ENCODE measurements at regions not wholly inside any gene's neighbourhood (a gene's known extent, or its start where the extent isn't known, plus 50 kb on each side); places are given as distances from the start of the nearest gene placed in this dataset.

- intact Hi-C loops (cut with micrococcal nuclease) = loop anchor here (1.0 to 2.0 kb wide), 3 partner anchors 100 to 481 kb away; no protein-coding TSS in a partner anchor
- Mint-ChIP-seq H3K36me3 (ENCODE audit: insufficient read depth, unreplicated experiment) (no peaks in the 10 kb centered on the region), H3K27me3 (ENCODE audit: insufficient read depth, unreplicated experiment) (no peaks in the 10 kb centered on the region), H3K27ac (ENCODE audit: low read depth, unreplicated experiment) (no peak overlapping the region), H3K4me3 (ENCODE audit: unreplicated experiment) (peak overlapping the region; percentile 80), H3K9me3 (ENCODE audit: unreplicated experiment) (no peaks in the 10 kb centered on the region), H3K4me1 (ENCODE audit: insufficient read depth, unreplicated experiment) (peaks cover 4% of the 10 kb centered on the region)
- BruUV-seq (replicated peaks) = no TSS peak
- ChIA-PET POLR2A (interaction anchor here (0.6 to 7.2 kb wide), 12 partner anchors 18 to 977 kb away, joined by 3 to 90 read pairs (median 4); partner anchors contain the start of genes C5orf34, SELENOP and ZNF131), CTCF (interaction anchor here (0.5 to 10.4 kb wide), 52 partner anchors 11 to 1053 kb away, joined by 3 to 139 read pairs (median 3); partner anchors contain the start of gene ZNF131)
- TF ChIP-seq CTCF (IDR thresholded peaks at IDR 0.05; ENCODE audit: unreplicated experiment) = peak; percentile 82
- DNase-seq (ENCODE audit: unreplicated experiment) = peak; percentile 92
These were observed 97.1 kb upstream of the SELENOP start for GRCh38 chr5:42908509-42909488.

- intact Hi-C loops (cut with micrococcal nuclease) = loop anchor here (2.0 kb wide), 1 partner anchor 101 kb away; no protein-coding TSS in a partner anchor
These were observed 96.4 kb upstream of the SELENOP start for GRCh38 chr5:42908086-42908485.

GRCh38 chr5:42905827-42906226 is 94.1 kb upstream of the SELENOP start:
- no peak overlapping the region for H3K27ac Mint-ChIP-seq (ENCODE audit: low read depth, unreplicated experiment)
- TF ChIP-seq CTCF (IDR thresholded peaks at IDR 0.05; ENCODE audit: unreplicated experiment) = no peak
- BruUV-seq (replicated peaks) = no TSS peak
- H3K27me3 Mint-ChIP-seq (ENCODE audit: insufficient read depth, unreplicated experiment) = no peaks in the 10 kb centered on the region
- ChIA-PET POLR2A (no interaction called here), CTCF (interaction anchor here (0.6 to 10.4 kb wide), 2 partner anchors 201 to 483 kb away, joined by 4 to 139 read pairs; no protein-coding TSS in a partner anchor)
- intact Hi-C loops (cut with micrococcal nuclease) = no loop called here
- H3K36me3 Mint-ChIP-seq (ENCODE audit: insufficient read depth, unreplicated experiment) = no peaks in the 10 kb centered on the region
- no peaks in the 10 kb centered on the region for H3K9me3 Mint-ChIP-seq (ENCODE audit: unreplicated experiment)
- no peaks in the 10 kb centered on the region for H3K4me1 Mint-ChIP-seq (ENCODE audit: insufficient read depth, unreplicated experiment)
- no peak for DNase-seq (ENCODE audit: unreplicated experiment)
- H3K4me3 Mint-ChIP-seq (ENCODE audit: unreplicated experiment) = no peak overlapping the region

More at GRCh38 chr5:42908086-42908485, 96.4 kb upstream of the SELENOP start:
- H3K36me3 Mint-ChIP-seq (ENCODE audit: insufficient read depth, unreplicated experiment) = no peaks in the 10 kb centered on the region
- H3K9me3 Mint-ChIP-seq (ENCODE audit: unreplicated experiment) = no peaks in the 10 kb centered on the region
- CTCF ChIA-PET = interaction anchor here (0.5 to 10.4 kb wide), 15 partner anchors 11 to 208 kb away, joined by 3 to 139 read pairs (median 5); no protein-coding TSS in a partner anchor
- H3K27ac Mint-ChIP-seq (ENCODE audit: low read depth, unreplicated experiment) = no peak overlapping the region
- BruUV-seq (replicated peaks) = no TSS peak
- POLR2A ChIA-PET = interaction anchor here (0.6 to 7.2 kb wide), 6 partner anchors 78 to 213 kb away, joined by 3 to 90 read pairs (median 6); partner anchors contain the start of genes SELENOP and ZNF131
- H3K4me3 Mint-ChIP-seq (ENCODE audit: unreplicated experiment) = peak overlapping the region; percentile 80
- peaks cover 4% of the 10 kb centered on the region for H3K4me1 Mint-ChIP-seq (ENCODE audit: insufficient read depth, unreplicated experiment)
- no peak for DNase-seq (ENCODE audit: unreplicated experiment)
- no peak for TF ChIP-seq CTCF (IDR thresholded peaks at IDR 0.05; ENCODE audit: unreplicated experiment)
- H3K27me3 Mint-ChIP-seq (ENCODE audit: insufficient read depth, unreplicated experiment) = no peaks in the 10 kb centered on the region

- DNase-seq (ENCODE audit: unreplicated experiment) = no peak
- H3K4me1 Mint-ChIP-seq (ENCODE audit: insufficient read depth, unreplicated experiment) = no peaks in the 10 kb centered on the region
- no peak overlapping the region for H3K27ac Mint-ChIP-seq (ENCODE audit: low read depth, unreplicated experiment)
- H3K36me3 Mint-ChIP-seq (ENCODE audit: insufficient read depth, unreplicated experiment) = no peaks in the 10 kb centered on the region
- no peaks in the 10 kb centered on the region for H3K27me3 Mint-ChIP-seq (ENCODE audit: insufficient read depth, unreplicated experiment)
- TF ChIP-seq CTCF (IDR thresholded peaks at IDR 0.05; ENCODE audit: unreplicated experiment) = no peak
- H3K9me3 Mint-ChIP-seq (ENCODE audit: unreplicated experiment) = no peaks in the 10 kb centered on the region
- ChIA-PET POLR2A (no interaction called here), CTCF (interaction anchor here (0.6 to 1.3 kb wide), 3 partner anchors 189 to 615 kb away, joined by 3 to 4 read pairs (median 3); no protein-coding TSS in a partner anchor)
- no peak overlapping the region for H3K4me3 Mint-ChIP-seq (ENCODE audit: unreplicated experiment)
- intact Hi-C loops (cut with micrococcal nuclease) = no loop called here
- no TSS peak for BruUV-seq (replicated peaks)
These were observed 89.0 kb upstream of the SELENOP start for GRCh38 chr5:42900734-42901133.
